Mesendoderm (in vitro differentiated cells): ENCODE measurements at regions not wholly inside any gene's neighbourhood (a gene's known extent, or its start where the extent isn't known, plus 50 kb on each side); places are given as distances from the start of the nearest gene placed in this dataset.

ENCODE experiments used
- DNase-seq: peaks from one replicate; pipeline ENCODE4 v3.0.0; 2013
- H2AK5ac ChIP-seq: 2 replicates; pipeline ENCODE4 v1.6.1; 2013; ENCODE audit warnings: low read length, inconsistent platforms
- H2BK120ac ChIP-seq: 2 replicates; pipeline ENCODE4 v1.6.1; 2013; ENCODE audit warnings: low read depth, mild to moderate bottlenecking, low read length, moderate library complexity, mixed read lengths
- H2BK15ac ChIP-seq: replicated peaks from 2 replicates; pipeline ENCODE4 v1.6.1; 2013; ENCODE audit warnings: low read depth, mild to moderate bottlenecking, moderate library complexity
- H2BK5ac ChIP-seq: 2 replicates; pipeline ENCODE4 v1.6.1; 2013; ENCODE audit warnings: low read length, inconsistent platforms
- H3K18ac ChIP-seq: 2 replicates; pipeline ENCODE4 v1.6.1; 2013; ENCODE audit warnings: mild to moderate bottlenecking, low read length, mixed read lengths
- H3K23ac ChIP-seq: one replicate; pipeline ENCODE4 v1.6.1; 2013; ENCODE audit warnings: low read length
- H3K27ac ChIP-seq: 2 replicates; pipeline ENCODE4 v1.5.1; 2013; ENCODE audit warnings: low read depth, mild to moderate bottlenecking, inconsistent platforms, low read length, moderate library complexity
- H3K27me3 ChIP-seq: 2 replicates; pipeline ENCODE4 v1.6.1; 2013; ENCODE audit warnings: low read length, control low read depth, mild to moderate bottlenecking, inconsistent platforms; ENCODE audit not compliant: insufficient read depth, poor library complexity
- H3K36me3 ChIP-seq: 2 replicates; pipeline ENCODE4 v1.6.1; 2013; ENCODE audit warnings: low read length, inconsistent platforms; ENCODE audit not compliant: control insufficient read depth, insufficient read depth
- H3K4ac ChIP-seq: one replicate; pipeline ENCODE4 v1.6.1; 2013; ENCODE audit warnings: low read depth, mild to moderate bottlenecking, low read length, moderate library complexity
- H3K4me1 ChIP-seq: 2 replicates; pipeline ENCODE4 v1.6.1; 2013; ENCODE audit warnings: low read depth, low read length, inconsistent platforms; ENCODE audit not compliant: control insufficient read depth
- H3K4me2 ChIP-seq: 2 replicates; pipeline ENCODE4 v1.6.1; 2013; ENCODE audit warnings: low read length
- H3K4me3 ChIP-seq: 2 replicates; pipeline ENCODE4 v1.5.1; 2013; ENCODE audit warnings: mild to moderate bottlenecking, low read length
- H3K56ac ChIP-seq: one replicate; pipeline ENCODE4 v1.6.1; 2013; ENCODE audit warnings: low read length
- H3K79me1 ChIP-seq: 2 replicates; pipeline ENCODE4 v1.6.1; 2013; ENCODE audit warnings: low read length, inconsistent platforms
- H3K79me2 ChIP-seq: 2 replicates; pipeline ENCODE4 v1.6.1; 2013; ENCODE audit warnings: mild to moderate bottlenecking, low read length; ENCODE audit not compliant: control insufficient read depth, insufficient read depth
- H3K9ac ChIP-seq: 2 replicates; pipeline ENCODE4 v1.6.1; 2013; ENCODE audit warnings: low read length, inconsistent platforms
- H4K5ac ChIP-seq: one replicate; pipeline ENCODE4 v1.6.1; 2013; ENCODE audit warnings: low read length
- H4K8ac ChIP-seq: one replicate; pipeline ENCODE4 v1.6.1; 2013; ENCODE audit warnings: low read depth, mild to moderate bottlenecking, control low read depth, low read length, moderate library complexity
- WGBS: extraction: QIAGEN DNeasy Blood & Tissue Kit; methylation state at CpG from one replicate; pipeline ENCODE4 v1.1.7; 2013; ENCODE audit warnings: low lambda C conversion rate, missing lambda C conversion rate; ENCODE audit not compliant: insufficient coverage; ENCODE audit errors: extremely low coverage; 5-methylcytosine and 5-hydroxymethylcytosine counted together

DNA sequence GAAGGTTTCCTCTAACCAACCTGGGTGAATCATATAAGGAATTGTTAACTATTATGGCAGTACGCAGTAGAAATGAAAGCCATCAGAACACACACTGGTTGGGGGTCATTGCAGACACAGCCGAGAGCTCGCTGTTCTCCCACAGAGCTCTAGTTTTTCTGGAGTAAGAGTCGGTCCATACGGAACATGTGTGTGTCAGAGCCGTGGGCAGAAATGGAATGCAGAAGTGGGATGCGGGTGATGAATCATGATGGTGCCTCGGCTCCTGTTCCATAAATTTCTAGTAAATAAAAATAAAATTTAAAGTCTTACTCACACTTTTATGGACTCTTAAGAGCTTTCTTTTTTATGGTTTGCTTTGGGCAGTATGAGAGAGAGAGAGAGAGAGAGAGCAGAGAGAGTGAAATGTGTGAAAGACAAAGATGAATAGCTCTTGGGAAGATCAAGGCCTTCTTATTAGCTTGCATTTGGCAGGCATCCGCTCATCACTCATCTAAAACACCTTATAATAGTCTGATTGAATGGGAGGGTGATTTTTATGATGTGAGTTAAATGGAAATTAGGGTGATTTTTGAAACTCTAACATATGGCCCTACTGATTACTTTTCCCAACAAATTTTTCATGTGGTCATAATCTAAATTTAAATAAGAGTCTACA lies 98.8 kb upstream of the PFKP start:
- Histone ChIP-seq H3K36me3 (no peaks in the 10 kb centered on the region), H2BK15ac (no peak overlapping the region), H3K27ac (no peak overlapping the region), H3K9ac (no peak overlapping the region), H4K8ac (no peak overlapping the region), H3K4ac (no peak overlapping the region), H3K23ac (no peak overlapping the region), H3K4me2 (no peak overlapping the region), H3K4me1 (no peaks in the 10 kb centered on the region), H3K79me1 (no peaks in the 10 kb centered on the region), H3K27me3 (no peaks in the 10 kb centered on the region), H3K4me3 (no peak overlapping the region), H4K5ac (no peak overlapping the region), H3K56ac (no peak overlapping the region), H2BK5ac (no peak overlapping the region), H2BK120ac (no peak overlapping the region), H3K18ac (no peak overlapping the region), H2AK5ac (no peak overlapping the region), H3K79me2 (no peaks in the 10 kb centered on the region)
- WGBS, result no CpG with 5 or more reads among the region's 9 CpGs
- DNase-seq, result no peak

DNA sequence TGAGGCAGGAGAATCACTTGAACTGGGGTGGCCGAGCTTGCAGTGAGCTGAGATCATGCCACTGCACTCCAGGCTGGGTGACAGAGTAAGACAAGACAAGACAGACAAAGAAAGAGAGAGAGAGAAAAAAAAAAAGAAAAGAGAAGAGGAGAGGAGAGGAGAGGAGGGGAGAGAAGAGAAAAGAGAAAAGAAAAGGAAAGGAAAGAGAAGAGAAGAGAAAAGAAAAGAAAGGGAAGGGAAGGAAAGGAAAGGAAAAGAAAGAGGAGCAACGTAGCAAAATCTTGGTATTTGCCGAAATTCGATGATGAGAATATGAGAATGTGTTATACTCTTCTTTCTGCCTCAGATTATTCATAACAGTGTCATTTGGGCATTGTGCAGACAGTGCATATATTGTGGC lies 101.2 kb upstream of the PFKP start:
- no peak overlapping the region for H2BK5ac ChIP-seq
- no peak overlapping the region for H3K23ac ChIP-seq
- no CpG with 5 or more reads among the region's 4 CpGs for whole genome bisulfite sequencing
- no peak overlapping the region for H3K4ac ChIP-seq
- H3K9ac ChIP-seq, result no peak overlapping the region
- no peak overlapping the region for H3K27ac ChIP-seq
- no peak overlapping the region for H3K56ac ChIP-seq
- H2AK5ac ChIP-seq, result no peak overlapping the region
- no peak overlapping the region for H2BK120ac ChIP-seq
- no peaks in the 10 kb centered on the region for H3K27me3 ChIP-seq
- no peak overlapping the region for H3K4me2 ChIP-seq
- H3K4me1 ChIP-seq, result no peaks in the 10 kb centered on the region
- DNase-seq, result no peak
- no peaks in the 10 kb centered on the region for H3K36me3 ChIP-seq
- no peaks in the 10 kb centered on the region for H3K79me1 ChIP-seq
- H3K79me2 ChIP-seq, result no peaks in the 10 kb centered on the region
- H4K5ac ChIP-seq, result no peak overlapping the region
- H2BK15ac ChIP-seq, result no peak overlapping the region
- H3K18ac ChIP-seq, result no peak overlapping the region
- no peak overlapping the region for H3K4me3 ChIP-seq
- no peak overlapping the region for H4K8ac ChIP-seq

DNA sequence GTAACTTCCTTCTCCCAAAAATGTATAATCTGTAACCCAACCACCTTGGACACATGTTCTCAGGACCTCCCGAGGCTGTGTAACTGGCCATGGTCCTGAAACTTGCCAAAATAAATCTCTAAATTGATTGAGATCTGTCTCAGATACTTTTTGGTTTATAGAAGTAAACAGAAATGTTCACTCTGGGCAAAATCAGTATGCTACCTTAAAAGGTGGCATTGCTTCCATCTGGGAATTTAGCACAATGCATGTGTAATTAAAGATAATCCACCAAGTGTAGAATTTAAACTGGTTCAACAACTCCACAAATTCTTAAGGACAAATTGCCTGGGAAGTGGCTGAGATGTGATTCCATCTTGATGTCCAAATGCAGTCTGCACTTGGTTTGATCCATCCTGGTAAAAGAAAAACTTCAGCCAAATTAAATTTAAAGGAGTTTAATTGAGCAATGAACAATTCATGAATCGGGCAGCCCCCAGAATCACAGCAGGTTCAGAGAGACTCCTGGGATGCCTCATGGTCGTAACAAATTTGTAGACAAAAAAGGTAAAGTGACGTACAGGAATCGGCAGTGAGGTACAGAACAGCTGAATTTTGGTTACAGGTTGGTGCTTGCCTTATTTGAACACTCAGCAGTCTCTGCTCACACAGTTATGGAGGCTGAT lies 102.6 kb upstream of the PFKP start:
- peak; percentile 42 for DNase-seq
- Histone ChIP-seq H2BK5ac (no peak overlapping the region), H2BK120ac (no peak overlapping the region), H4K8ac (no peak overlapping the region), H3K79me2 (no peaks in the 10 kb centered on the region), H3K9ac (no peak overlapping the region), H3K79me1 (no peaks in the 10 kb centered on the region), H3K4ac (no peak overlapping the region), H3K4me3 (no peak overlapping the region), H3K18ac (no peak overlapping the region), H2BK15ac (no peak overlapping the region), H4K5ac (no peak overlapping the region), H2AK5ac (no peak overlapping the region), H3K36me3 (no peaks in the 10 kb centered on the region), H3K27me3 (no peaks in the 10 kb centered on the region), H3K56ac (no peak overlapping the region), H3K23ac (no peak overlapping the region), H3K4me2 (no peak overlapping the region), H3K27ac (no peak overlapping the region), H3K4me1 (no peaks in the 10 kb centered on the region)
- no CpG with 5 or more reads among the region's 5 CpGs for WGBS

DNA sequence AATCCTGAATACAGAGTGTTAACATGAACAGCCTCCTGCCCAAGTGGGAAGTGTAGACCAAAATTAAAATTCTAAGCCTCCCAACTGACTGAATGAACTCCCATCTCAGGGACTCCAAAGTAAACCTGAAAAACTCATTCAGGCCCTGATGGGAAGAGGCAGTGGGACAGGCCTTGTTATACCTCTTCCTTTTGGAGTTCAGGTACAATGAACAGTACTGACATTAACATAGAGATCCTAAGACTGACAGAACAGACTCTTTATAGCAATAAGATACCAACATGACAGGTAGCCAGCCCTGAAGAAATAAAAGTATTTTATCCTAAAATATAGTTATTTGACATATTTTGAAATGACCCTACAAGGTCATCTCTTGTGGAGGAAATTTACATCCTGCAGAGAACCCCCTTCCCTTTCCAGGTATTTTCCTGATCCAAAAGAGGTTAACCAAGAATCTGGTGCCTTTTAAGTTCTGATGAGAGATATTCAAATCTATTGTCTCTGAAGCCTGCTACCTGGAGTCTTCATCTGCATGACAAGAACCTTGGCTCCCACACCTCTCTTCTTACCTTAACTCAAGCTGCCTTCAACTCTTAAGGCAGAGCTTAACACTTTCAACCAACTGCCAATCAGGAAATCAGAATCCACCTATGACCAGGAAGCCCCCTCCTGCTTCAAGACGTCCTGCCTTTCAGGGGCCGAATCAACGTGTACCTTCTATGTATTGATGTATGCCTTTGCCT lies 103.3 kb upstream of the PFKP start:
- no CpG with 5 or more reads among the region's 3 CpGs for WGBS
- H3K4me1 ChIP-seq, result no peaks in the 10 kb centered on the region

DNA sequence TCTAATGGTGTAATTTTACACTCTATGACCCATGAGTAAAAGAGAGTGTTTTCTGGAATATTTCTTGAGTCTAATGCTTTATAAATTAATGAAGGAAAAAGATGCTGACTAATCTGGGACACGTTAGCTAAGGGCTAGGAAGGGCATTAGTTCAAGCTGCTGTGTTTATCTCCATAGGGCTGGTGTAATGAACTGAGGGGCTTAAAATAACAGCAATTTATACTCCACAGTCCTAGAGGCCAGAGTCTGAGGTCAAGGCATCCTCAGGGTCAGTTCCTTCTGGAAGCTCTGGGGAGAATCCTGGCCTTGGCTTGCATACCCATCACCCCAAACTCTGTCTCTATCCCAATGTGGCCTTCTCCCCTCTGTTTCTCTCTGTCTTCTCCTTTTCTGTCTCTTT lies 105.2 kb upstream of the PFKP start:
- WGBS, result no CpG with 5 or more reads among the region's 1 CpG
- Histone ChIP-seq H2BK5ac (no peak overlapping the region), H3K4ac (no peak overlapping the region), H3K27ac (no peak overlapping the region), H3K27me3 (no peaks in the 10 kb centered on the region), H3K4me2 (no peak overlapping the region), H3K9ac (no peak overlapping the region), H3K56ac (no peak overlapping the region), H2BK120ac (no peak overlapping the region), H3K23ac (no peak overlapping the region), H3K4me1 (no peaks in the 10 kb centered on the region), H2AK5ac (no peak overlapping the region), H3K36me3 (no peaks in the 10 kb centered on the region), H2BK15ac (no peak overlapping the region), H3K4me3 (no peak overlapping the region), H4K5ac (no peak overlapping the region), H3K79me2 (no peaks in the 10 kb centered on the region), H4K8ac (no peak overlapping the region), H3K79me1 (no peaks in the 10 kb centered on the region), H3K18ac (no peak overlapping the region)
- DNase-seq, result no peak

More for the DNA sequence above, 103.3 kb upstream of the PFKP start:
- H2BK120ac ChIP-seq, result no peak overlapping the region
- no peak overlapping the region for H4K5ac ChIP-seq
- no peak overlapping the region for H3K27ac ChIP-seq
- H3K4ac ChIP-seq, result no peak overlapping the region
- H3K4me2 ChIP-seq, result no peak overlapping the region
- no peaks in the 10 kb centered on the region for H3K27me3 ChIP-seq
- no peak overlapping the region for H3K56ac ChIP-seq
- H3K9ac ChIP-seq, result no peak overlapping the region
- H3K36me3 ChIP-seq, result no peaks in the 10 kb centered on the region
- DNase-seq, result peak; percentile 37
- no peak overlapping the region for H3K4me3 ChIP-seq
- H3K18ac ChIP-seq, result no peak overlapping the region
- no peaks in the 10 kb centered on the region for H3K79me2 ChIP-seq
- no peak overlapping the region for H3K23ac ChIP-seq
- H3K79me1 ChIP-seq, result no peaks in the 10 kb centered on the region
- H4K8ac ChIP-seq, result no peak overlapping the region
- H2BK15ac ChIP-seq, result no peak overlapping the region
- H2AK5ac ChIP-seq, result no peak overlapping the region
- H2BK5ac ChIP-seq, result no peak overlapping the region
